ENCODE measurements at regions not wholly inside any gene's neighbourhood (a gene's known extent, or its start where the extent isn't known, plus 50 kb on each side); places are given as distances from the start of the nearest gene placed in this dataset.

GRCh38 chr6:144578385-144579350, 293.5 kb downstream of the UTRN start (continued):
- TF ChIP-seq ZNF597 (CRISPR knock-in tag; IDR thresholded peaks at IDR 0.05) (no peak), MATR3 (CRISPR knock-in tag; IDR thresholded peaks at IDR 0.05) (no peak), TEAD3 (CRISPR knock-in tag; optimal IDR thresholded peaks at IDR 0.05; ENCODE audit: borderline replicate concordance) (peak; percentile 61), GTF2F1 (IDR thresholded peaks at IDR 0.05; ENCODE audit: low read length) (no peak), CEBPB (IDR thresholded peaks at IDR 0.05; ENCODE audit: borderline replicate concordance, low read depth, low read length) (peak; percentile 98), NCOR1 (IDR thresholded peaks at IDR 0.05; ENCODE audit: borderline replicate concordance, low read length) (peak; percentile 70), E2F1 (CRISPR knock-in tag; IDR thresholded peaks at IDR 0.05) (no peak; the same call in 1 of the 2 replicates), PPARG (CRISPR knock-in tag; conservative IDR thresholded peaks at IDR 0.05) (peak; percentile 69), ZSCAN5A (CRISPR knock-in tag; IDR thresholded peaks at IDR 0.05; ENCODE audit: borderline replicate concordance) (peak; percentile 86; the same call in 1 of the 2 replicates), ZBTB10 (CRISPR knock-in tag; IDR thresholded peaks at IDR 0.05; ENCODE audit: borderline replicate concordance) (no peak), NR2F6 (IDR thresholded peaks at IDR 0.05) (peak; percentile 48; the same call in 1 of the 2 replicates), NR2F6 (CRISPR knock-in tag; IDR thresholded peaks at IDR 0.05) (peak; percentile 73), RARA (CRISPR knock-in tag; IDR thresholded peaks at IDR 0.05) (peak; percentile 65), FOXK1 (CRISPR knock-in tag; IDR thresholded peaks at IDR 0.05; ENCODE audit: borderline replicate concordance, low read depth) (peak; percentile 73), POGK (CRISPR knock-in tag; conservative IDR thresholded peaks at IDR 0.05) (0 out of 2 replicates have a peak, but pooled peaks have one; percentile 30)
- TF ChIP-seq, protein P1, sequence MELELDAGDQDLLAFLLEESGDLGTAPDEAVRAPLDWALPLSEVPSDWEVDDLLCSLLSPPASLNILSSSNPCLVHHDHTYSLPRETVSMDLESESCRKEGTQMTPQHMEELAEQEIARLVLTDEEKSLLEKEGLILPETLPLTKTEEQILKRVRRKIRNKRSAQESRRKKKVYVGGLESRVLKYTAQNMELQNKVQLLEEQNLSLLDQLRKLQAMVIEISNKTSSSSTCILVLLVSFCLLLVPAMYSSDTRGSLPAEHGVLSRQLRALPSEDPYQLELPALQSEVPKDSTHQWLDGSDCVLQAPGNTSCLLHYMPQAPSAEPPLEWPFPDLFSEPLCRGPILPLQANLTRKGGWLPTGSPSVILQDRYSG (CRISPR knock-in tag; IDR thresholded peaks at IDR 0.05), result no peak
- TF ChIP-seq, protein P2, sequence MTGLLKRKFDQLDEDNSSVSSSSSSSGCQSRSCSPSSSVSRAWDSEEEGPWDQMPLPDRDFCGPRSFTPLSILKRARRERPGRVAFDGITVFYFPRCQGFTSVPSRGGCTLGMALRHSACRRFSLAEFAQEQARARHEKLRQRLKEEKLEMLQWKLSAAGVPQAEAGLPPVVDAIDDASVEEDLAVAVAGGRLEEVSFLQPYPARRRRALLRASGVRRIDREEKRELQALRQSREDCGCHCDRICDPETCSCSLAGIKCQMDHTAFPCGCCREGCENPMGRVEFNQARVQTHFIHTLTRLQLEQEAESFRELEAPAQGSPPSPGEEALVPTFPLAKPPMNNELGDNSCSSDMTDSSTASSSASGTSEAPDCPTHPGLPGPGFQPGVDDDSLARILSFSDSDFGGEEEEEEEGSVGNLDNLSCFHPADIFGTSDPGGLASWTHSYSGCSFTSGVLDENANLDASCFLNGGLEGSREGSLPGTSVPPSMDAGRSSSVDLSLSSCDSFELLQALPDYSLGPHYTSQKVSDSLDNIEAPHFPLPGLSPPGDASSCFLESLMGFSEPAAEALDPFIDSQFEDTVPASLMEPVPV (CRISPR knock-in tag; IDR thresholded peaks at IDR 0.05), result peak; percentile 69; the same call in 1 of the 2 replicates

Measured in HepG2 (cell line).